ENCODE measurements at regions not wholly inside any gene's neighbourhood (a gene's known extent, or its start where the extent isn't known, plus 50 kb on each side); places are given as distances from the start of the nearest gene placed in this dataset.

GRCh38 chr2:5546181-5546580, 146.0 kb upstream of the SOX11 start:
- Mint-ChIP-seq H3K9me3 (ENCODE audit: unreplicated experiment) (peaks cover 9% of the 10 kb centered on the region), H3K36me3 (ENCODE audit: unreplicated experiment) (no peaks in the 10 kb centered on the region), H3K27ac (ENCODE audit: unreplicated experiment) (no peak overlapping the region), H3K4me3 (ENCODE audit: unreplicated experiment) (no peak overlapping the region), H3K4me1 (ENCODE audit: unreplicated experiment) (peaks cover 9% of the 10 kb centered on the region), H3K27me3 (ENCODE audit: unreplicated experiment) (peaks cover 5% of the 10 kb centered on the region)
- TF ChIP-seq CTCF (IDR thresholded peaks at IDR 0.05), result no peak
- no peak for DNase-seq (ENCODE audit: extremely low spot score, unreplicated experiment)

- Mint-ChIP-seq H3K4me1 (ENCODE audit: unreplicated experiment) (peaks cover 9% of the 10 kb centered on the region), H3K27me3 (ENCODE audit: unreplicated experiment) (peaks cover 7% of the 10 kb centered on the region), H3K4me3 (ENCODE audit: unreplicated experiment) (no peak overlapping the region), H3K36me3 (ENCODE audit: unreplicated experiment) (peaks cover 2% of the 10 kb centered on the region), H3K27ac (ENCODE audit: unreplicated experiment) (peak overlapping the region; percentile 50), H3K9me3 (ENCODE audit: unreplicated experiment) (peaks cover 12% of the 10 kb centered on the region)
- no peak for TF ChIP-seq CTCF (IDR thresholded peaks at IDR 0.05)
- DNase-seq (ENCODE audit: extremely low spot score, unreplicated experiment), result no peak
Observed at GRCh38 chr2:5548991-5549715, 143.0 kb upstream of the SOX11 start.

- H3K27ac Mint-ChIP-seq (ENCODE audit: unreplicated experiment), result no peak overlapping the region
- no peak overlapping the region for H3K4me3 Mint-ChIP-seq (ENCODE audit: unreplicated experiment)
- H3K36me3 Mint-ChIP-seq (ENCODE audit: unreplicated experiment), result peaks cover 2% of the 10 kb centered on the region
- H3K9me3 Mint-ChIP-seq (ENCODE audit: unreplicated experiment), result peaks cover 10% of the 10 kb centered on the region
- no peak for TF ChIP-seq CTCF (IDR thresholded peaks at IDR 0.05)
- peaks cover 9% of the 10 kb centered on the region for H3K4me1 Mint-ChIP-seq (ENCODE audit: unreplicated experiment)
- no peak for DNase-seq (ENCODE audit: extremely low spot score, unreplicated experiment)
- H3K27me3 Mint-ChIP-seq (ENCODE audit: unreplicated experiment), result peaks cover 7% of the 10 kb centered on the region
Observed at GRCh38 chr2:5549771-5550170, 142.4 kb upstream of the SOX11 start.

GRCh38 chr2:5555636-5556035, 136.5 kb upstream of the SOX11 start:
- H3K9me3 Mint-ChIP-seq (ENCODE audit: unreplicated experiment), result peaks cover 3% of the 10 kb centered on the region
- no peak for DNase-seq (ENCODE audit: extremely low spot score, unreplicated experiment)
- peaks cover 2% of the 10 kb centered on the region for H3K36me3 Mint-ChIP-seq (ENCODE audit: unreplicated experiment)
- no peak for TF ChIP-seq CTCF (IDR thresholded peaks at IDR 0.05)
- H3K4me3 Mint-ChIP-seq (ENCODE audit: unreplicated experiment), result no peak overlapping the region
- H3K27me3 Mint-ChIP-seq (ENCODE audit: unreplicated experiment), result peaks cover 11% of the 10 kb centered on the region
- H3K27ac Mint-ChIP-seq (ENCODE audit: unreplicated experiment), result no peak overlapping the region
- H3K4me1 Mint-ChIP-seq (ENCODE audit: unreplicated experiment), result peaks cover 6% of the 10 kb centered on the region

GRCh38 chr2:5561006-5561405, 131.2 kb upstream of the SOX11 start:
- Mint-ChIP-seq H3K27ac (ENCODE audit: unreplicated experiment) (peak overlapping the region; percentile 39), H3K4me1 (ENCODE audit: unreplicated experiment) (peaks cover 12% of the 10 kb centered on the region), H3K36me3 (ENCODE audit: unreplicated experiment) (no peaks in the 10 kb centered on the region), H3K4me3 (ENCODE audit: unreplicated experiment) (no peak overlapping the region), H3K27me3 (ENCODE audit: unreplicated experiment) (no peaks in the 10 kb centered on the region), H3K9me3 (ENCODE audit: unreplicated experiment) (no peaks in the 10 kb centered on the region)
- DNase-seq (ENCODE audit: extremely low spot score, unreplicated experiment), result no peak
- TF ChIP-seq CTCF (IDR thresholded peaks at IDR 0.05), result no peak

Data from osteocyte (in vitro differentiated cells).